ENCODE measurements at regions not wholly inside any gene's neighbourhood (a gene's known extent, or its start where the extent isn't known, plus 50 kb on each side); places are given as distances from the start of the nearest gene placed in this dataset.

DNA sequence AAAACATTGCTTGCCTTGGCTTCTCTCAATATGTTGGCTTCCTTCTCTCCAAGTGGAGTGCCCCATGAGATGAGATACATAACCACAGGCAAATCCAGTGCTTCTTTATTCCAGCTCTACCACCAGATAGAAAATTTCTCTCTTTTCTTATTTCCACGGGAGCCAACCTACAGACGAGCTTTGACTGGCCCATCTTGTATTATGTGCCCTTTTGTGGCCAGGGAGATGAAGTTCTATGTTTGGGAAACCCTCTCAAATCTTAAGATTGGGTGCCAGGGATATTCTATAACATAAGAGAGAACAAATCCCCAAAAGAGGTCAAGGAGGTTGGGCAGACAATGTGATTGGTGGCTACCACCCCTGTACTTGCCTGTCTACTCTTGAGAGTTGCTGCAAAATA, 351.8 kb downstream of the ZNF326 start:
- TF ChIP-seq, protein P1, sequence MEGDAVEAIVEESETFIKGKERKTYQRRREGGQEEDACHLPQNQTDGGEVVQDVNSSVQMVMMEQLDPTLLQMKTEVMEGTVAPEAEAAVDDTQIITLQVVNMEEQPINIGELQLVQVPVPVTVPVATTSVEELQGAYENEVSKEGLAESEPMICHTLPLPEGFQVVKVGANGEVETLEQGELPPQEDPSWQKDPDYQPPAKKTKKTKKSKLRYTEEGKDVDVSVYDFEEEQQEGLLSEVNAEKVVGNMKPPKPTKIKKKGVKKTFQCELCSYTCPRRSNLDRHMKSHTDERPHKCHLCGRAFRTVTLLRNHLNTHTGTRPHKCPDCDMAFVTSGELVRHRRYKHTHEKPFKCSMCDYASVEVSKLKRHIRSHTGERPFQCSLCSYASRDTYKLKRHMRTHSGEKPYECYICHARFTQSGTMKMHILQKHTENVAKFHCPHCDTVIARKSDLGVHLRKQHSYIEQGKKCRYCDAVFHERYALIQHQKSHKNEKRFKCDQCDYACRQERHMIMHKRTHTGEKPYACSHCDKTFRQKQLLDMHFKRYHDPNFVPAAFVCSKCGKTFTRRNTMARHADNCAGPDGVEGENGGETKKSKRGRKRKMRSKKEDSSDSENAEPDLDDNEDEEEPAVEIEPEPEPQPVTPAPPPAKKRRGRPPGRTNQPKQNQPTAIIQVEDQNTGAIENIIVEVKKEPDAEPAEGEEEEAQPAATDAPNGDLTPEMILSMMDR (IDR thresholded peaks at IDR 0.05; ENCODE audit: poor library complexity): no peak
- TF ChIP-seq EZH2 (IDR thresholded peaks at IDR 0.05; ENCODE audit: borderline replicate concordance): no peak
- no peak overlapping the region for H3K27ac ChIP-seq
- H2AFZ ChIP-seq: no peak overlapping the region
- no peaks in the 10 kb centered on the region for H3K9me3 ChIP-seq (ENCODE audit: low read depth)
- H3K4me3 ChIP-seq: no peak overlapping the region
- WGBS (ENCODE audit: low lambda C conversion rate, missing lambda C conversion rate): 93% methylated on average over 2 of the region's 2 CpGs
- H4K20me1 ChIP-seq (ENCODE audit: insufficient read depth, poor library complexity, severe bottlenecking): no peaks in the 10 kb centered on the region
- H3K9me2 ChIP-seq (replicated peaks; ENCODE audit: insufficient read depth): no peaks in the 10 kb centered on the region
- H3K79me2 ChIP-seq: no peaks in the 10 kb centered on the region
- H3K4me1 ChIP-seq (ENCODE audit: insufficient read depth): no peaks in the 10 kb centered on the region
- DNase-seq (ENCODE audit: low spot score): no peak
- H3K36me3 ChIP-seq (replicated peaks; ENCODE audit: insufficient read depth, low read depth): no peaks in the 10 kb centered on the region
- no peaks in the 10 kb centered on the region for H3K27me3 ChIP-seq
- no peak overlapping the region for H3K4me2 ChIP-seq

DNA sequence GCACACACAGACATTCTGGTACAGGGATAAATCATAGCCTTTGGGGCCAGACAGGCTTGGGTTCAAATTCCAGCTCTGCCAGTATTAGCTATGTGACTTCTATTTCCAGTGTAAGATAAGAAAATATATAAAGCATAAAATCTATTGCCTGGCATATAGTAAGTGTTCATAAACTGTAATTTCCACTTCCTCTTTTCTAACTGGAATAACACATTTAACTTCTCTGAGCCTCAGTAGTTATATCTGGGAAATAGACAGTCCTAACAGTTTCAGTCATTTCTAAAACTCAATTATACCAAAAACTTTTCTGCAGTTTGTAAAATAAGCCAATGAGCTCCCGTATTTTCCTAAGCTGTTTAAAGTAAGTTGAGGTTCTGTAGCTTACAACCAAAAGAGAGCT, 351.4 kb downstream of the ZNF326 start:
- Histone ChIP-seq H3K27ac (no peak overlapping the region), H3K79me2 (no peaks in the 10 kb centered on the region), H3K27me3 (no peaks in the 10 kb centered on the region), H3K36me3 (replicated peaks; ENCODE audit: insufficient read depth, low read depth) (no peaks in the 10 kb centered on the region), H2AFZ (no peak overlapping the region), H3K9me3 (ENCODE audit: low read depth) (no peaks in the 10 kb centered on the region), H3K4me1 (ENCODE audit: insufficient read depth) (no peaks in the 10 kb centered on the region), H3K4me2 (no peak overlapping the region), H4K20me1 (ENCODE audit: insufficient read depth, poor library complexity, severe bottlenecking) (no peaks in the 10 kb centered on the region), H3K4me3 (no peak overlapping the region), H3K9me2 (replicated peaks; ENCODE audit: insufficient read depth) (no peaks in the 10 kb centered on the region)
- no peak for DNase-seq (ENCODE audit: low spot score)
- 92% methylated on average over 1 of the region's 1 CpG for WGBS (ENCODE audit: low lambda C conversion rate, missing lambda C conversion rate)
- no peak for TF ChIP-seq EZH2phosphoT487 (IDR thresholded peaks at IDR 0.05; ENCODE audit: low read depth, severe bottlenecking, unreplicated experiment)
- no peak for TF ChIP-seq EZH2 (IDR thresholded peaks at IDR 0.05; ENCODE audit: borderline replicate concordance)
- TF ChIP-seq, protein P1 (IDR thresholded peaks at IDR 0.05; ENCODE audit: poor library complexity): no peak

DNA sequence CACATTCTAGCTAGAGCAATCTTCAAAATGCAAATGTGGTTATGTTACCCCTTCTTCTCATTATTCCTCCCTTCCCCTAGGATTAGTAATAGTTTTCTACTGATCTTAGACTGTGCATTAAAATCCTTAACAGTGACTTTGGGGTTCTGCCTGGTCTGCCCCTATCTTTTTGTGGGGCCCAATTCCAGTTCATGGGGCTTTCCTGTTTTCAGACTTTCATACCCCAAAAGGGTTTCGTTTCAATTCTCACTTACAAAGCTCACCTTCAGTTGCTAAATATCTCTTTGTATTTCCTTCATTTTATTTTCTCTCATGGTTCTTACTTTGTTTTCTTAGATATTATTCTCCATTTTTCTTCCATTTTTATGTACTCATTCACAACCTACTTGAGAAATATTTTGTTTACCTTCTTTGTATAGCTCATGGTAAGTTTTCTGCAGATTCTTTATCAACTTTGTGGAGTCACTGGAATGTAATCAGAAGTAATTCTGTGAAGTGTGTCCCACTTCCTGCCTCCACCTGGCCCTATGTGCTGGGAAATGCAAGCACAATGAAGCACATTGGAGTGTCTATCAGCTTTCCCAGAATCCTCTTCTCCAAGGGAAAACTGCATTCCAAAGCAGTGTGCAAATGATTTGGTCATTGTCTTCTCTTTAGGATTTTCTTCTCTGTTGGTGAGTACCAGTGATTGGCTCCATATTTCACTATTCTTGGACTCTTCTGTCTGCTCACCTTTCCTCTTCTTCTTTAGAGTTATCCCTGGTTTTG, 350.2 kb downstream of the ZNF326 start:
- Histone ChIP-seq H4K20me1 (ENCODE audit: insufficient read depth, poor library complexity, severe bottlenecking) (no peaks in the 10 kb centered on the region), H3K36me3 (replicated peaks; ENCODE audit: insufficient read depth, low read depth) (no peaks in the 10 kb centered on the region), H3K27ac (no peak overlapping the region), H3K9me2 (replicated peaks; ENCODE audit: insufficient read depth) (no peaks in the 10 kb centered on the region), H2AFZ (no peak overlapping the region), H3K4me3 (no peak overlapping the region), H3K4me1 (ENCODE audit: insufficient read depth) (no peaks in the 10 kb centered on the region), H3K27me3 (no peaks in the 10 kb centered on the region), H3K79me2 (no peaks in the 10 kb centered on the region), H3K4me2 (no peak overlapping the region), H3K9me3 (ENCODE audit: low read depth) (no peaks in the 10 kb centered on the region)
- WGBS (ENCODE audit: low lambda C conversion rate, missing lambda C conversion rate): 87% methylated on average over 1 of the region's 1 CpG
- no peak for TF ChIP-seq EZH2 (IDR thresholded peaks at IDR 0.05; ENCODE audit: borderline replicate concordance)
- TF ChIP-seq EZH2phosphoT487 (IDR thresholded peaks at IDR 0.05; ENCODE audit: low read depth, severe bottlenecking, unreplicated experiment): no peak
- TF ChIP-seq, protein P1 (IDR thresholded peaks at IDR 0.05; ENCODE audit: poor library complexity): no peak
- no peak for DNase-seq (ENCODE audit: low spot score)
